Cardiac fibroblast (primary cell): ENCODE measurements at regions not wholly inside any gene's neighbourhood (a gene's known extent, or its start where the extent isn't known, plus 50 kb on each side); places are given as distances from the start of the nearest gene placed in this dataset.
A peak's percentile ranks its signal among the peaks of the same experiment; 100 is the strongest.

Source experiments
- DNase-seq, 2 donors: peaks; one replicate each; pipeline versions ENCODE4 v3.0.0 to v3.0.0-alpha.2; 2010; ENCODE audit warnings: low read depth in 2 of 2
- H3K4me3 ChIP-seq, 2 donors: replicated peaks in 1 of 2; 1 replicate in 1 of 2; 2 replicates in 1 of 2; pipeline ENCODE4 v1.5.1; 2011; ENCODE audit warnings: low read depth in 2 of 2, low read length in 2 of 2, mild to moderate bottlenecking in 2 of 2, moderate library complexity in 1 of 2
- TF ChIP-seq, protein P1 (sequence below): IDR thresholded peaks from one replicate; pipeline ENCODE4 v1.5.1; 2011; ENCODE audit warnings: low read depth, mild to moderate bottlenecking, low read length, inconsistent platforms

DNA sequence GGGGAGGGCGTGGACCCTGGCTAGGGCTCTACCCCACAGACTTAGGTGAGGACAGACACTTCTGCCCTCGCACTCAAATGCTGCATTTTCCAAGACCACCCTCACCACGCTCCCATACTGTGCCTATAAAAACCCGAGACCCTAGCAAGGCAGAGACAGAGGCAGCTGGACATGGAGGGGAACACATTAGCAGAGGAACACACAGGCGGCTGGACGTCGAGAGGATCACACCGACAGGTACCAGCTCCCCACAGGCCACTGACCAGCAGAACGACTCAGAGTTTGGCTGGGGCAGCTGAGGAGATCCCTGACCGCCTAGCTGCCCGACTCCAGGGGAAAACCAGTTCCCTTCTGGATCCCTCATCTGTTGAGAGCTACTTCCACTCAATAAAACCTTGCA, 338.2 kb upstream of the SMIM30 start:
- DNase-seq = no peak
- no peak overlapping the region for H3K4me3 ChIP-seq
- TF ChIP-seq, protein P1, sequence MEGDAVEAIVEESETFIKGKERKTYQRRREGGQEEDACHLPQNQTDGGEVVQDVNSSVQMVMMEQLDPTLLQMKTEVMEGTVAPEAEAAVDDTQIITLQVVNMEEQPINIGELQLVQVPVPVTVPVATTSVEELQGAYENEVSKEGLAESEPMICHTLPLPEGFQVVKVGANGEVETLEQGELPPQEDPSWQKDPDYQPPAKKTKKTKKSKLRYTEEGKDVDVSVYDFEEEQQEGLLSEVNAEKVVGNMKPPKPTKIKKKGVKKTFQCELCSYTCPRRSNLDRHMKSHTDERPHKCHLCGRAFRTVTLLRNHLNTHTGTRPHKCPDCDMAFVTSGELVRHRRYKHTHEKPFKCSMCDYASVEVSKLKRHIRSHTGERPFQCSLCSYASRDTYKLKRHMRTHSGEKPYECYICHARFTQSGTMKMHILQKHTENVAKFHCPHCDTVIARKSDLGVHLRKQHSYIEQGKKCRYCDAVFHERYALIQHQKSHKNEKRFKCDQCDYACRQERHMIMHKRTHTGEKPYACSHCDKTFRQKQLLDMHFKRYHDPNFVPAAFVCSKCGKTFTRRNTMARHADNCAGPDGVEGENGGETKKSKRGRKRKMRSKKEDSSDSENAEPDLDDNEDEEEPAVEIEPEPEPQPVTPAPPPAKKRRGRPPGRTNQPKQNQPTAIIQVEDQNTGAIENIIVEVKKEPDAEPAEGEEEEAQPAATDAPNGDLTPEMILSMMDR = no peak

DNA sequence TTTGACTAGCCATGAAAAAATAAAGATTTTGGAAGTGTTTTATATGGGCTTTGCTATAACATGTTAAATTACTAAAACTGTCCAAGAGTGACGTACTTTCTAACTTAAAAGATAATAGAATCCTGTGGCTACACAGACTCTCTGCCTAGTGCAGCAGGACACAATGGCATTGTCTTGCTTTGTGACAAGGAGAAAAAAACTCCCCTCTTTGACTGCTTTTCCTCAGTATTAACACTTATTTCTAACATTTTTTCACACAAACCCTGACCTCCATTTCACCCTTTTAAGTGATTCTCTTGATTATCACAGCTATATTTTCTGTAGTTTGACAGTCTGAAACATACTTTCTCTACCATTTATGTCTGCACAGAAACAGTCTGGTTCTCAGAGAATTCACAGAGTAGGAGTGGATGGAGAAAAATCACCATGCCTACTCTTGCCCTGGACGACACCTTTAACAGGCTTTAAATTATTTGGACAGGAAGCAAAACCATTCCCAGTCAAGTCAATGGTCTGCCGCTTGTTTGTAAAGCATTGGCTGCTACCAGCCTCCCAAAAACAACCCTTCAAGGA, 336.3 kb upstream of the SMIM30 start:
- DNase-seq = no peak
- TF ChIP-seq, protein P1 = no peak
- no peak overlapping the region for H3K4me3 ChIP-seq

DNA sequence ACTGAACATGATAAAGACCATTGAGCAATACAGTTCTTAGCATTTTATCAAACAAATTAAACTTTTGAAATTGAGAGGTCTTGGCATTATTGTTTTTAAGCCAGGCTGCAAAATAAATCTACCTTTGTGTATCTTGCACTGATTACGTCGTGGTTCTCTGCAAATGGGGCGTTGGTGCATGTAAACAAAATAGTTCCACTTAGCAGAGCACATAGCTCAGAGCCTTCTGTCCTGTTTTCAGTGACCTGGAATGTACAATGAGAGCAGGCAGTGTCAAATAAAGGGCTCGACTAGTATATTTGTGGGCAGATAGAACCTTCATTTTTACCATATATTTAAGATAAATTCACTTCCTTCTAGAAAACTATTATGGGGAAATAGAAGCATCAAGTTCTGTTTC, 333.9 kb upstream of the SMIM30 start:
- TF ChIP-seq, protein P1 = no peak
- no peak for DNase-seq
- H3K4me3 ChIP-seq = no peak overlapping the region

DNA sequence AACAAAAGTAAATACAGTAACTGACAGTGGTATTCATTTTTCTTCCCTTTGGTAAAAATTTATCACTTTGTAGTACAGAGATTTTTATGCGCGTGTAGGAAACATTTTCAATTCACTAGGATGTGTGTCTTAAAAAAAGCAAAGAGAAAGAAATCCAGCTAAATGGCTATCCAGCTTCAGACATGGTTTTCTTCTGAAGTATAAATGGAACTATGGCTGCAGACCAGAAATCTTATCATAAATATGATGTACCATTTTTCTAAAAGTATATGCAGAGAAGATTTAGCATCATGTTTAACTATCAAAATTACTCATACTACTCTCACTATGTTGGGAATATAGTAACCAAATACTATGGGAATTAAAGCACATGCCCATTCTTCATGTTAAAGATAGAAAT, 328.4 kb upstream of the SMIM30 start:
- no peak overlapping the region for H3K4me3 ChIP-seq
- TF ChIP-seq, protein P1 = no peak
- no peak for DNase-seq

DNA sequence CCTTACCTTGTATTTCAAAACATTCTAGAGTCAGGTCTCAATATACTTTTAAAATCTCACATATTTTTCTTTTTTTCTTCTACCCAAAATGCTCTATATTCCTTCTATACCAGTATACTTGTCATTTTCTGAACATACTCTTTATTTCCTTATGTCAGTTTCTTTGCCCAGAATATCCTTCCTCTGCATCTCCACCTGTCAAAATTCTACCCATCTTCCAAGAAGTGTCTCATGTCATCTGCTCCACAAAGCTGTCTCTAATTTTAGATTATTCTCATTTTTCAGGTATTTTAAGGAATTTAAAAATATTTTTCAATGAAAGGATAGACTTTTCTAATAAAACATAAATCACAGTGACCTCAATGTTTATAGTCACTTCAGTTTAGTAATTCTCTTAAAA, 328.0 kb upstream of the SMIM30 start:
- H3K4me3 ChIP-seq = no peak overlapping the region
- TF ChIP-seq, protein P1 = no peak

DNA sequence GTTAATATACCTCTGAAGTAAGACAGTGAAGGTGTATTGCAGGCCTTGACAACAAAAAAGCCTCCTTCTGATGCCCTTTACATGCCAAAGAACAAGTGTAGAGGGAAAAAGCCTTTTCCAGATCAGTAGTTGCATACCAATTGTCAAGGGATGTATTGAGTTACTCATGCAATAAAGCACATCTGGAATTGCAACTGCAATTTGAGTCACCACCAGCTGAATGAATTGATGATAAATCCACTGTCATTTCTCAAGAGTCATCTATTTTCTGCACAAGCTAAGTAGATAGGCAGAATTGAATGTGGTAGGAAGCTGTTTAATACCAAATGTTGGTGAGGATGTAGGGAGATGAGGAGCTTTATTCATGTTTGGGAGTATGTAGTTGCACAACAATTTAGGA, 325.9 kb upstream of the SMIM30 start:
- peak in 1 of 2 donors; percentile 3 for DNase-seq
- TF ChIP-seq, protein P1 = no peak
- no peak overlapping the region for H3K4me3 ChIP-seq

More for the DNA sequence above, 328.0 kb upstream of the SMIM30 start:
- DNase-seq = no peak

DNA sequence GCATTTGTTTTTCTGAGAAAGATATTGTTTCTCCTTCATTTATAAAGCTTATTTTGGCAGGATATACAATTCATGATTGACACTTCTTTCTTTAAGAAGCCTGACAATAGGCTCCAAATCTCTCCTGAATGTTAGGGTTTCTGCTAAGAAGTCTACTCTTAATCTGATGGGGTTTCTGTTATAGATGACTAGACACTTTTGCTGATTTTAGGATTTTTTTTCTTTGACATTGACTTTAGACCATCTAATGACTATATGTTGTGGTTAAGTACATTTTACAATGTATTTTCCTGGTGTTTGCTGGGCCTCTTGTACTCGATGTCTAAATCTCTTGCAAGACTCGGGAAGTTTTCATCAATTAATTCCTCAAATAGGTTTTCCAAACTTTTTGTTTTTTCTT, 321.8 kb upstream of the SMIM30 start:
- no peak overlapping the region for H3K4me3 ChIP-seq
- no peak for DNase-seq
- TF ChIP-seq, protein P1 = no peak
